ENCODE measurements at regions not wholly inside any gene's neighbourhood (a gene's known extent, or its start where the extent isn't known, plus 50 kb on each side); places are given as distances from the start of the nearest gene placed in this dataset.

DNA sequence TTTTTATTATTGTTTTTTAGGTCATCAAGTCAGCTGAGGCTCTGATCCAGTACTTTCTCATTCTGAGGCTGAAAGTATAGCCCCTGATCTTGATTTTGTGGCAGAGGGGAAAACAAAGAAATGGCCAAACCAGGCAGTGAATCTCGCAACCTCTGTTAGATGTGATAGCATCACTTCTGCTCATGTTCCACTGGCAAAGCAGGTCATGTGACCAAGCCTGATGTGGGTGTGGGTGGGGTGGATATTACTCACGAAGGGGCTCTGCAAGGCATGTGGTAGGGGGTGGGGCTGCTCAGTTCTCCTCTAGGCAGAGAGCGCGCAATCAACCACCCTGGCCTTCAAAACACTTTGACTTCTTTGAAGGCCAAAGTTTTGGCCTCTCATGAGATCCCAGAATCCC, 254.2 kb downstream of the MYCN start (continued):
- TF ChIP-seq, protein P1, sequence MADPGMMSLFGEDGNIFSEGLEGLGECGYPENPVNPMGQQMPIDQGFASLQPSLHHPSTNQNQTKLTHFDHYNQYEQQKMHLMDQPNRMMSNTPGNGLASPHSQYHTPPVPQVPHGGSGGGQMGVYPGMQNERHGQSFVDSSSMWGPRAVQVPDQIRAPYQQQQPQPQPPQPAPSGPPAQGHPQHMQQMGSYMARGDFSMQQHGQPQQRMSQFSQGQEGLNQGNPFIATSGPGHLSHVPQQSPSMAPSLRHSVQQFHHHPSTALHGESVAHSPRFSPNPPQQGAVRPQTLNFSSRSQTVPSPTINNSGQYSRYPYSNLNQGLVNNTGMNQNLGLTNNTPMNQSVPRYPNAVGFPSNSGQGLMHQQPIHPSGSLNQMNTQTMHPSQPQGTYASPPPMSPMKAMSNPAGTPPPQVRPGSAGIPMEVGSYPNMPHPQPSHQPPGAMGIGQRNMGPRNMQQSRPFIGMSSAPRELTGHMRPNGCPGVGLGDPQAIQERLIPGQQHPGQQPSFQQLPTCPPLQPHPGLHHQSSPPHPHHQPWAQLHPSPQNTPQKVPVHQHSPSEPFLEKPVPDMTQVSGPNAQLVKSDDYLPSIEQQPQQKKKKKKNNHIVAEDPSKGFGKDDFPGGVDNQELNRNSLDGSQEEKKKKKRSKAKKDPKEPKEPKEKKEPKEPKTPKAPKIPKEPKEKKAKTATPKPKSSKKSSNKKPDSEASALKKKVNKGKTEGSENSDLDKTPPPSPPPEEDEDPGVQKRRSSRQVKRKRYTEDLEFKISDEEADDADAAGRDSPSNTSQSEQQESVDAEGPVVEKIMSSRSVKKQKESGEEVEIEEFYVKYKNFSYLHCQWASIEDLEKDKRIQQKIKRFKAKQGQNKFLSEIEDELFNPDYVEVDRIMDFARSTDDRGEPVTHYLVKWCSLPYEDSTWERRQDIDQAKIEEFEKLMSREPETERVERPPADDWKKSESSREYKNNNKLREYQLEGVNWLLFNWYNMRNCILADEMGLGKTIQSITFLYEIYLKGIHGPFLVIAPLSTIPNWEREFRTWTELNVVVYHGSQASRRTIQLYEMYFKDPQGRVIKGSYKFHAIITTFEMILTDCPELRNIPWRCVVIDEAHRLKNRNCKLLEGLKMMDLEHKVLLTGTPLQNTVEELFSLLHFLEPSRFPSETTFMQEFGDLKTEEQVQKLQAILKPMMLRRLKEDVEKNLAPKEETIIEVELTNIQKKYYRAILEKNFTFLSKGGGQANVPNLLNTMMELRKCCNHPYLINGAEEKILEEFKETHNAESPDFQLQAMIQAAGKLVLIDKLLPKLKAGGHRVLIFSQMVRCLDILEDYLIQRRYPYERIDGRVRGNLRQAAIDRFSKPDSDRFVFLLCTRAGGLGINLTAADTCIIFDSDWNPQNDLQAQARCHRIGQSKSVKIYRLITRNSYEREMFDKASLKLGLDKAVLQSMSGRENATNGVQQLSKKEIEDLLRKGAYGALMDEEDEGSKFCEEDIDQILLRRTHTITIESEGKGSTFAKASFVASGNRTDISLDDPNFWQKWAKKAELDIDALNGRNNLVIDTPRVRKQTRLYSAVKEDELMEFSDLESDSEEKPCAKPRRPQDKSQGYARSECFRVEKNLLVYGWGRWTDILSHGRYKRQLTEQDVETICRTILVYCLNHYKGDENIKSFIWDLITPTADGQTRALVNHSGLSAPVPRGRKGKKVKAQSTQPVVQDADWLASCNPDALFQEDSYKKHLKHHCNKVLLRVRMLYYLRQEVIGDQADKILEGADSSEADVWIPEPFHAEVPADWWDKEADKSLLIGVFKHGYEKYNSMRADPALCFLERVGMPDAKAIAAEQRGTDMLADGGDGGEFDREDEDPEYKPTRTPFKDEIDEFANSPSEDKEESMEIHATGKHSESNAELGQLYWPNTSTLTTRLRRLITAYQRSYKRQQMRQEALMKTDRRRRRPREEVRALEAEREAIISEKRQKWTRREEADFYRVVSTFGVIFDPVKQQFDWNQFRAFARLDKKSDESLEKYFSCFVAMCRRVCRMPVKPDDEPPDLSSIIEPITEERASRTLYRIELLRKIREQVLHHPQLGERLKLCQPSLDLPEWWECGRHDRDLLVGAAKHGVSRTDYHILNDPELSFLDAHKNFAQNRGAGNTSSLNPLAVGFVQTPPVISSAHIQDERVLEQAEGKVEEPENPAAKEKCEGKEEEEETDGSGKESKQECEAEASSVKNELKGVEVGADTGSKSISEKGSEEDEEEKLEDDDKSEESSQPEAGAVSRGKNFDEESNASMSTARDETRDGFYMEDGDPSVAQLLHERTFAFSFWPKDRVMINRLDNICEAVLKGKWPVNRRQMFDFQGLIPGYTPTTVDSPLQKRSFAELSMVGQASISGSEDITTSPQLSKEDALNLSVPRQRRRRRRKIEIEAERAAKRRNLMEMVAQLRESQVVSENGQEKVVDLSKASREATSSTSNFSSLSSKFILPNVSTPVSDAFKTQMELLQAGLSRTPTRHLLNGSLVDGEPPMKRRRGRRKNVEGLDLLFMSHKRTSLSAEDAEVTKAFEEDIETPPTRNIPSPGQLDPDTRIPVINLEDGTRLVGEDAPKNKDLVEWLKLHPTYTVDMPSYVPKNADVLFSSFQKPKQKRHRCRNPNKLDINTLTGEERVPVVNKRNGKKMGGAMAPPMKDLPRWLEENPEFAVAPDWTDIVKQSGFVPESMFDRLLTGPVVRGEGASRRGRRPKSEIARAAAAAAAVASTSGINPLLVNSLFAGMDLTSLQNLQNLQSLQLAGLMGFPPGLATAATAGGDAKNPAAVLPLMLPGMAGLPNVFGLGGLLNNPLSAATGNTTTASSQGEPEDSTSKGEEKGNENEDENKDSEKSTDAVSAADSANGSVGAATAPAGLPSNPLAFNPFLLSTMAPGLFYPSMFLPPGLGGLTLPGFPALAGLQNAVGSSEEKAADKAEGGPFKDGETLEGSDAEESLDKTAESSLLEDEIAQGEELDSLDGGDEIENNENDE (IDR thresholded peaks at IDR 0.05; ENCODE audit: insufficient replicate concordance, low read length), result no peak
- TF ChIP-seq JUN (IDR thresholded peaks at IDR 0.05; ENCODE audit: low read depth, low read length), result no peak
- TF ChIP-seq SIN3A (conservative IDR thresholded peaks at IDR 0.05 in 1 of 2, IDR thresholded peaks at IDR 0.05 in 1 of 2; ENCODE audit: low read depth in 1 of 2, low read length in 2 of 2), result no peak
- TF ChIP-seq POLR2AphosphoS5 (IDR thresholded peaks at IDR 0.05; ENCODE audit: low read depth, low read length), result no peak
- no peak for TF ChIP-seq KDM5A (IDR thresholded peaks at IDR 0.05; ENCODE audit: low read length)
- no peak for TF ChIP-seq BRCA1 (IDR thresholded peaks at IDR 0.05; ENCODE audit: low read depth, low read length)
- no peak for TF ChIP-seq HDAC2 (IDR thresholded peaks at IDR 0.05; ENCODE audit: borderline replicate concordance in 1 of 2, low read depth in 2 of 2, low read length in 2 of 2)
- TF ChIP-seq RBBP5 (IDR thresholded peaks at IDR 0.05; ENCODE audit: borderline replicate concordance, low read depth, low read length), result no peak
- no peak for TF ChIP-seq CREB1 (IDR thresholded peaks at IDR 0.05)
- no peak for TF ChIP-seq SP2 (IDR thresholded peaks at IDR 0.05; ENCODE audit: low read length)
- TF ChIP-seq BACH1 (IDR thresholded peaks at IDR 0.05; ENCODE audit: low read length), result no peak
- TF ChIP-seq RNF2 (IDR thresholded peaks at IDR 0.05; ENCODE audit: borderline replicate concordance, low read depth, low read length, missing control alignments, poor library complexity, severe bottlenecking), result no peak

All from H1 (cell line).